ENCODE measurements at regions not wholly inside any gene's neighbourhood (a gene's known extent, or its start where the extent isn't known, plus 50 kb on each side); places are given as distances from the start of the nearest gene placed in this dataset.

GRCh38 chrX:81367291-81367690 is 165.4 kb downstream of the SH3BGRL start:
- TF ChIP-seq CHCHD3 (CRISPR knock-in tag; IDR thresholded peaks at IDR 0.05) (no peak), CEBPB (IDR thresholded peaks at IDR 0.05; ENCODE audit: borderline replicate concordance, low read depth, low read length) (no peak), CTCF (CRISPR knock-in tag; IDR thresholded peaks at IDR 0.05) (no peak), CREB1 (IDR thresholded peaks at IDR 0.05) (no peak), CREB1 (CRISPR knock-in tag; IDR thresholded peaks at IDR 0.05) (no peak), ZNF710 (CRISPR knock-in tag; IDR thresholded peaks at IDR 0.05; ENCODE audit: borderline replicate concordance) (no peak), POLR2A (IDR thresholded peaks at IDR 0.05; ENCODE audit: insufficient read depth in 1 of 2, low read depth in 2 of 2, low read length in 2 of 2) (no peak), HDAC2 (CRISPR knock-in tag; IDR thresholded peaks at IDR 0.05) (no peak)
